Neural cell (in vitro differentiated cells): ENCODE measurements at regions not wholly inside any gene's neighbourhood (a gene's known extent, or its start where the extent isn't known, plus 50 kb on each side); places are given as distances from the start of the nearest gene placed in this dataset.

ENCODE experiments used
- CTCF ChIP-seq: fragments of 450-650 bp; IDR thresholded peaks from 2 replicates; pipeline ENCODE4 v1.5.1; 2014; ENCODE audit warnings: antibody characterized with exemption, mild to moderate bottlenecking, moderate library complexity; ENCODE audit not compliant: poor library complexity, severe bottlenecking
- EP300 ChIP-seq: fragments of 450-650 bp; conservative IDR thresholded peaks from 2 replicates; pipeline ENCODE4 v1.6.1; 2014; ENCODE audit warnings: antibody characterized with exemption, mild to moderate bottlenecking, moderate library complexity; ENCODE audit not compliant: poor library complexity, severe bottlenecking
- EZH2 ChIP-seq: fragments of 200-600, 300-800 bp; shearing (Covaris generic), sonication (generic); IDR thresholded peaks from 2 replicates; pipeline ENCODE4 v1.6.1; 2014; ENCODE audit warnings: antibody characterized with exemption, low read length, borderline replicate concordance, mild to moderate bottlenecking; ENCODE audit not compliant: insufficient read depth, poor library complexity, severe bottlenecking
- POLR2AphosphoS5 ChIP-seq: IDR thresholded peaks from 2 replicates; pipeline ENCODE4 v1.6.1; 2012
- RAD21 ChIP-seq: fragments of 450-650 bp; conservative IDR thresholded peaks from 2 replicates; pipeline ENCODE4 v1.6.1; 2014; ENCODE audit warnings: antibody characterized with exemption, mild to moderate bottlenecking, moderate library complexity
- REST ChIP-seq: IDR thresholded peaks from 2 replicates; pipeline ENCODE4 v1.6.1; 2012; ENCODE audit warnings: borderline replicate concordance
- SMC3 ChIP-seq: fragments of 450-650 bp; conservative IDR thresholded peaks from 2 replicates; pipeline ENCODE4 v1.6.1; 2014; ENCODE audit warnings: antibody characterized with exemption, mild to moderate bottlenecking, moderate library complexity; ENCODE audit not compliant: poor library complexity

GRCh38 chr1:47659146-47659545 is 221.3 kb downstream of the FOXD2 start:
- no peak for TF ChIP-seq EZH2
- TF ChIP-seq SMC3 = no peak
- no peak for TF ChIP-seq CTCF
- TF ChIP-seq EP300 = no peak
- no peak for TF ChIP-seq RAD21
- TF ChIP-seq REST = no peak
- TF ChIP-seq POLR2AphosphoS5 = no peak
